ENCODE measurements at regions not wholly inside any gene's neighbourhood (a gene's known extent, or its start where the extent isn't known, plus 50 kb on each side); places are given as distances from the start of the nearest gene placed in this dataset.

DNA sequence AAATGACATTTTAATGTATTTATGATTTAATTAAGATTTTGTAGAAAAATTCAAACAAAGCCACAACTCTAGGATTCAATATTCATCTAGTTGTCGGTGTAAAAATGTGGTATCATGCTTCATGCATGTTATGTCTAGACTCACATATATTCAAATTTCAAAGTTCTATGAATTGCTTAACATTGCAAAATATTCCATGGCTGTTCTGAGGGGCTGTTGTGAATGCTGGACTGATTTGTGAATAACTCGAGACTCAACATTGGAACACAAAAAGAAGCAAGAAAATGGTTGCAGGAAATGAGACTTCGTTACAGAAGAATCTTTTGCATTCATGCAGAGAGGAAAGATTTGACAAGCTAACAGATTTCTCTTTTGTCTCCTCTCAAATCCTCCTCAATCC is 705.9 kb downstream of the DHX35 start (continued):
- TF ChIP-seq ZNF704 (tag by site-specific recombination; IDR thresholded peaks at IDR 0.05) (no peak), PBX3 (CRISPR knock-in tag; IDR thresholded peaks at IDR 0.05) (no peak), ZNF600 (tag by site-specific recombination; IDR thresholded peaks at IDR 0.05) (no peak), HIC1 (tag by site-specific recombination; IDR thresholded peaks at IDR 0.05) (no peak), ZBTB1 (tag by site-specific recombination; IDR thresholded peaks at IDR 0.05) (no peak), ZNF366 (tag by site-specific recombination; conservative IDR thresholded peaks at IDR 0.05) (no peak), ZNF830 (tag by site-specific recombination; IDR thresholded peaks at IDR 0.05; ENCODE audit: low read depth) (no peak), ZNF24 (tag by site-specific recombination; IDR thresholded peaks at IDR 0.05) (no peak), EGR2 (tag by site-specific recombination; IDR thresholded peaks at IDR 0.05; ENCODE audit: low read depth) (no peak), BCL11B (tag by site-specific recombination; IDR thresholded peaks at IDR 0.05; ENCODE audit: low read depth) (no peak), ZNF777 (tag by site-specific recombination; IDR thresholded peaks at IDR 0.05; ENCODE audit: borderline replicate concordance) (no peak)
- TF ChIP-seq, protein P1, sequence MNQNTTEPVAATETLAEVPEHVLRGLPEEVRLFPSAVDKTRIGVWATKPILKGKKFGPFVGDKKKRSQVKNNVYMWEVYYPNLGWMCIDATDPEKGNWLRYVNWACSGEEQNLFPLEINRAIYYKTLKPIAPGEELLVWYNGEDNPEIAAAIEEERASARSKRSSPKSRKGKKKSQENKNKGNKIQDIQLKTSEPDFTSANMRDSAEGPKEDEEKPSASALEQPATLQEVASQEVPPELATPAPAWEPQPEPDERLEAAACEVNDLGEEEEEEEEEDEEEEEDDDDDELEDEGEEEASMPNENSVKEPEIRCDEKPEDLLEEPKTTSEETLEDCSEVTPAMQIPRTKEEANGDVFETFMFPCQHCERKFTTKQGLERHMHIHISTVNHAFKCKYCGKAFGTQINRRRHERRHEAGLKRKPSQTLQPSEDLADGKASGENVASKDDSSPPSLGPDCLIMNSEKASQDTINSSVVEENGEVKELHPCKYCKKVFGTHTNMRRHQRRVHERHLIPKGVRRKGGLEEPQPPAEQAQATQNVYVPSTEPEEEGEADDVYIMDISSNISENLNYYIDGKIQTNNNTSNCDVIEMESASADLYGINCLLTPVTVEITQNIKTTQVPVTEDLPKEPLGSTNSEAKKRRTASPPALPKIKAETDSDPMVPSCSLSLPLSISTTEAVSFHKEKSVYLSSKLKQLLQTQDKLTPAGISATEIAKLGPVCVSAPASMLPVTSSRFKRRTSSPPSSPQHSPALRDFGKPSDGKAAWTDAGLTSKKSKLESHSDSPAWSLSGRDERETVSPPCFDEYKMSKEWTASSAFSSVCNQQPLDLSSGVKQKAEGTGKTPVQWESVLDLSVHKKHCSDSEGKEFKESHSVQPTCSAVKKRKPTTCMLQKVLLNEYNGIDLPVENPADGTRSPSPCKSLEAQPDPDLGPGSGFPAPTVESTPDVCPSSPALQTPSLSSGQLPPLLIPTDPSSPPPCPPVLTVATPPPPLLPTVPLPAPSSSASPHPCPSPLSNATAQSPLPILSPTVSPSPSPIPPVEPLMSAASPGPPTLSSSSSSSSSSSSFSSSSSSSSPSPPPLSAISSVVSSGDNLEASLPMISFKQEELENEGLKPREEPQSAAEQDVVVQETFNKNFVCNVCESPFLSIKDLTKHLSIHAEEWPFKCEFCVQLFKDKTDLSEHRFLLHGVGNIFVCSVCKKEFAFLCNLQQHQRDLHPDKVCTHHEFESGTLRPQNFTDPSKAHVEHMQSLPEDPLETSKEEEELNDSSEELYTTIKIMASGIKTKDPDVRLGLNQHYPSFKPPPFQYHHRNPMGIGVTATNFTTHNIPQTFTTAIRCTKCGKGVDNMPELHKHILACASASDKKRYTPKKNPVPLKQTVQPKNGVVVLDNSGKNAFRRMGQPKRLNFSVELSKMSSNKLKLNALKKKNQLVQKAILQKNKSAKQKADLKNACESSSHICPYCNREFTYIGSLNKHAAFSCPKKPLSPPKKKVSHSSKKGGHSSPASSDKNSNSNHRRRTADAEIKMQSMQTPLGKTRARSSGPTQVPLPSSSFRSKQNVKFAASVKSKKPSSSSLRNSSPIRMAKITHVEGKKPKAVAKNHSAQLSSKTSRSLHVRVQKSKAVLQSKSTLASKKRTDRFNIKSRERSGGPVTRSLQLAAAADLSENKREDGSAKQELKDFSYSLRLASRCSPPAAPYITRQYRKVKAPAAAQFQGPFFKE (tag by site-specific recombination; IDR thresholded peaks at IDR 0.05; ENCODE audit: borderline replicate concordance): no peak
- TF ChIP-seq, protein P2, sequence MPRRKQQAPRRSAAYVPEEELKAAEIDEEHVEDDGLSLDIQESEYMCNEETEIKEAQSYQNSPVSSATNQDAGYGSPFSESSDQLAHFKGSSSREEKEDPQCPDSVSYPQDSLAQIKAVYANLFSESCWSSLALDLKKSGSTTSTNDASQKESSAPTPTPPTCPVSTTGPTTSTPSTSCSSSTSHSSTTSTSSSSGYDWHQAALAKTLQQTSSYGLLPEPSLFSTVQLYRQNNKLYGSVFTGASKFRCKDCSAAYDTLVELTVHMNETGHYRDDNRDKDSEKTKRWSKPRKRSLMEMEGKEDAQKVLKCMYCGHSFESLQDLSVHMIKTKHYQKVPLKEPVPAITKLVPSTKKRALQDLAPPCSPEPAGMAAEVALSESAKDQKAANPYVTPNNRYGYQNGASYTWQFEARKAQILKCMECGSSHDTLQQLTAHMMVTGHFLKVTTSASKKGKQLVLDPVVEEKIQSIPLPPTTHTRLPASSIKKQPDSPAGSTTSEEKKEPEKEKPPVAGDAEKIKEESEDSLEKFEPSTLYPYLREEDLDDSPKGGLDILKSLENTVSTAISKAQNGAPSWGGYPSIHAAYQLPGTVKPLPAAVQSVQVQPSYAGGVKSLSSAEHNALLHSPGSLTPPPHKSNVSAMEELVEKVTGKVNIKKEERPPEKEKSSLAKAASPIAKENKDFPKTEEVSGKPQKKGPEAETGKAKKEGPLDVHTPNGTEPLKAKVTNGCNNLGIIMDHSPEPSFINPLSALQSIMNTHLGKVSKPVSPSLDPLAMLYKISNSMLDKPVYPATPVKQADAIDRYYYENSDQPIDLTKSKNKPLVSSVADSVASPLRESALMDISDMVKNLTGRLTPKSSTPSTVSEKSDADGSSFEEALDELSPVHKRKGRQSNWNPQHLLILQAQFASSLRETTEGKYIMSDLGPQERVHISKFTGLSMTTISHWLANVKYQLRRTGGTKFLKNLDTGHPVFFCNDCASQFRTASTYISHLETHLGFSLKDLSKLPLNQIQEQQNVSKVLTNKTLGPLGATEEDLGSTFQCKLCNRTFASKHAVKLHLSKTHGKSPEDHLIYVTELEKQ (tag by site-specific recombination; IDR thresholded peaks at IDR 0.05; ENCODE audit: borderline replicate concordance): no peak
- TF ChIP-seq, protein P3, sequence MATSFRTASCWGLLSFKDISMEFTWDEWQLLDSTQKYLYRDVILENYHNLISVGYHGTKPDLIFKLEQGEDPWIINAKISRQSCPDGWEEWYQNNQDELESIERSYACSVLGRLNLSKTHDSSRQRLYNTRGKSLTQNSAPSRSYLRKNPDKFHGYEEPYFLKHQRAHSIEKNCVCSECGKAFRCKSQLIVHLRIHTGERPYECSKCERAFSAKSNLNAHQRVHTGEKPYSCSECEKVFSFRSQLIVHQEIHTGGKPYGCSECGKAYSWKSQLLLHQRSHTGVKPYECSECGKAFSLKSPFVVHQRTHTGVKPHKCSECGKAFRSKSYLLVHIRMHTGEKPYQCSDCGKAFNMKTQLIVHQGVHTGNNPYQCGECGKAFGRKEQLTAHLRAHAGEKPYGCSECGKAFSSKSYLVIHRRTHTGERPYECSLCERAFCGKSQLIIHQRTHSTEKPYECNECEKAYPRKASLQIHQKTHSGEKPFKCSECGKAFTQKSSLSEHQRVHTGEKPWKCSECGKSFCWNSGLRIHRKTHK (tag by site-specific recombination; IDR thresholded peaks at IDR 0.05): no peak

All from HEK293 (cell line).